Neural cell (in vitro differentiated cells): ENCODE measurements at regions not wholly inside any gene's neighbourhood (a gene's known extent, or its start where the extent isn't known, plus 50 kb on each side); places are given as distances from the start of the nearest gene placed in this dataset.

Experiments used
- H2AFZ ChIP-seq: fragments of 200-600, 300-800 bp; sonication (generic), shearing (Covaris generic); 2 replicates; pipeline ENCODE4 v1.6.0; 2014; ENCODE audit warnings: low read depth, mild to moderate bottlenecking, antibody characterized with exemption, low read length, moderate library complexity
- H3F3A ChIP-seq: fragments of 200-600 bp; shearing (Covaris generic); 2 replicates; pipeline ENCODE4 v1.6.1; 2016; ENCODE audit warnings: mild to moderate bottlenecking, moderate library complexity, mixed read lengths, antibody characterized with exemption, low read length; ENCODE audit not compliant: insufficient read depth, poor library complexity, severe bottlenecking
- H3K27ac ChIP-seq: fragments of 200-600, 300-800 bp; sonication (generic), shearing (Covaris generic); 2 replicates; pipeline ENCODE4 v1.5.1; 2014; ENCODE audit warnings: mild to moderate bottlenecking, low read length, moderate library complexity
- H3K27me3 ChIP-seq: fragments of 300-800, 200-600 bp; sonication (generic), shearing (Covaris generic); 2 replicates; pipeline ENCODE4 v1.6.0; 2014; ENCODE audit warnings: mild to moderate bottlenecking, low read depth, low read length, moderate library complexity; ENCODE audit not compliant: insufficient read depth
- H3K36me3 ChIP-seq: fragments of 300-800, 200-600 bp; sonication (generic), shearing (Covaris generic); 2 replicates; pipeline ENCODE4 v1.5.1; 2014; ENCODE audit warnings: mild to moderate bottlenecking, antibody characterized with exemption, low read length, moderate library complexity; ENCODE audit not compliant: insufficient read depth
- H3K4me2 ChIP-seq: fragments of 300-800, 200-600 bp; sonication (generic), shearing (Covaris generic); 2 replicates; pipeline ENCODE4 v1.6.0; 2014; ENCODE audit warnings: mild to moderate bottlenecking, low read length
- H3K4me3 ChIP-seq: fragments of 300-800, 200-600 bp; sonication (generic), shearing (Covaris generic); 2 replicates; pipeline ENCODE4 v1.5.1; 2014; ENCODE audit warnings: mild to moderate bottlenecking, low read length, moderate library complexity
- H3K79me2 ChIP-seq: fragments of 200-600 bp; shearing (Covaris generic); replicated peaks from 2 replicates; pipeline ENCODE4 v1.6.0; 2014; ENCODE audit warnings: mild to moderate bottlenecking, low read length, moderate library complexity; ENCODE audit not compliant: insufficient read depth
- H3K9ac ChIP-seq: fragments of 300-800, 200-600 bp; sonication (generic), shearing (Covaris generic); 2 replicates; pipeline ENCODE4 v1.6.1; 2016; ENCODE audit warnings: mild to moderate bottlenecking, low read length, mixed read lengths
- H3K9me2 ChIP-seq: fragments of 200-600 bp; shearing (Covaris generic); 2 replicates; pipeline ENCODE4 v1.6.1; 2016; ENCODE audit warnings: mild to moderate bottlenecking, low read length, mixed read lengths; ENCODE audit not compliant: insufficient read depth
- H3K9me3 ChIP-seq: fragments of 200-600, 300-800 bp; sonication (generic), shearing (Covaris generic); 2 replicates; pipeline ENCODE4 v1.6.1; 2016; ENCODE audit warnings: mild to moderate bottlenecking, mixed run types, low read length, moderate library complexity, mixed read lengths
- H4K20me1 ChIP-seq: fragments of 200-600 bp; shearing (Covaris generic); 2 replicates; pipeline ENCODE4 v1.6.1; 2016; ENCODE audit warnings: mild to moderate bottlenecking, mixed run types; ENCODE audit not compliant: insufficient read depth
- CTCF ChIP-seq: fragments of 450-650 bp; IDR thresholded peaks from 2 replicates; pipeline ENCODE4 v1.5.1; 2014; ENCODE audit warnings: antibody characterized with exemption, mild to moderate bottlenecking, moderate library complexity; ENCODE audit not compliant: poor library complexity, severe bottlenecking
- EP300 ChIP-seq: fragments of 450-650 bp; conservative IDR thresholded peaks from 2 replicates; pipeline ENCODE4 v1.6.1; 2014; ENCODE audit warnings: antibody characterized with exemption, mild to moderate bottlenecking, moderate library complexity; ENCODE audit not compliant: poor library complexity, severe bottlenecking
- EZH2 ChIP-seq: fragments of 200-600, 300-800 bp; shearing (Covaris generic), sonication (generic); IDR thresholded peaks from 2 replicates; pipeline ENCODE4 v1.6.1; 2014; ENCODE audit warnings: antibody characterized with exemption, low read length, borderline replicate concordance, mild to moderate bottlenecking; ENCODE audit not compliant: insufficient read depth, poor library complexity, severe bottlenecking
- MXI1 ChIP-seq: fragments of 450-650 bp; conservative IDR thresholded peaks from 2 replicates; pipeline ENCODE4 v1.6.1; 2014; ENCODE audit warnings: antibody characterized with exemption, mild to moderate bottlenecking; ENCODE audit not compliant: poor library complexity, severe bottlenecking
- POLR2AphosphoS5 ChIP-seq: IDR thresholded peaks from 2 replicates; pipeline ENCODE4 v1.6.1; 2012
- RAD21 ChIP-seq: fragments of 450-650 bp; conservative IDR thresholded peaks from 2 replicates; pipeline ENCODE4 v1.6.1; 2014; ENCODE audit warnings: antibody characterized with exemption, mild to moderate bottlenecking, moderate library complexity
- REST ChIP-seq: IDR thresholded peaks from 2 replicates; pipeline ENCODE4 v1.6.1; 2012; ENCODE audit warnings: borderline replicate concordance
- SMC3 ChIP-seq: fragments of 450-650 bp; conservative IDR thresholded peaks from 2 replicates; pipeline ENCODE4 v1.6.1; 2014; ENCODE audit warnings: antibody characterized with exemption, mild to moderate bottlenecking, moderate library complexity; ENCODE audit not compliant: poor library complexity
- TAF1 ChIP-seq: IDR thresholded peaks from 2 replicates; pipeline ENCODE4 v1.6.1; 2012; ENCODE audit warnings: low read depth

GRCh38 chr11:91791171-91791468, 433.5 kb upstream of the FAT3 start:
- Histone ChIP-seq H3F3A (no peaks in the 10 kb centered on the region), H3K4me3 (no peak overlapping the region), H3K9ac (no peak overlapping the region), H3K79me2 (no peaks in the 10 kb centered on the region), H3K27me3 (no peaks in the 10 kb centered on the region), H3K9me2 (no peaks in the 10 kb centered on the region), H3K36me3 (no peaks in the 10 kb centered on the region), H3K4me2 (no peak overlapping the region), H3K9me3 (no peaks in the 10 kb centered on the region), H4K20me1 (no peaks in the 10 kb centered on the region), H3K27ac (no peak overlapping the region), H2AFZ (no peak overlapping the region)
- no peak for TF ChIP-seq MXI1
- TF ChIP-seq SMC3: no peak
- TF ChIP-seq RAD21: no peak
- no peak for TF ChIP-seq CTCF
- TF ChIP-seq EZH2: no peak
- no peak for TF ChIP-seq POLR2AphosphoS5
- TF ChIP-seq EP300: no peak
- no peak for TF ChIP-seq REST
- no peak for TF ChIP-seq TAF1

GRCh38 chr11:91790346-91791170, 434.1 kb upstream of the FAT3 start:
- Histone ChIP-seq H3K9me2 (no peaks in the 10 kb centered on the region), H3F3A (no peaks in the 10 kb centered on the region), H3K9ac (no peak overlapping the region), H3K4me3 (no peak overlapping the region), H3K36me3 (no peaks in the 10 kb centered on the region), H3K9me3 (no peaks in the 10 kb centered on the region), H3K27me3 (no peaks in the 10 kb centered on the region), H3K4me2 (no peak overlapping the region), H3K27ac (no peak overlapping the region), H3K79me2 (no peaks in the 10 kb centered on the region), H4K20me1 (no peaks in the 10 kb centered on the region), H2AFZ (no peak overlapping the region)
- TF ChIP-seq RAD21 (no peak), CTCF (no peak), EZH2 (no peak), SMC3 (no peak), POLR2AphosphoS5 (no peak), TAF1 (no peak), REST (no peak), EP300 (no peak), MXI1 (no peak)
